HG03354 (cell line): ENCODE measurements at regions not wholly inside any gene's neighbourhood (a gene's known extent, or its start where the extent isn't known, plus 50 kb on each side); places are given as distances from the start of the nearest gene placed in this dataset.

Source experiments
- ATAC-seq: cut with Tn5 transposase; IDR thresholded peaks from one replicate; pipeline ENCODE4 v1.9.1; 2021; ENCODE audit warnings: mild to moderate bottlenecking; ENCODE audit not compliant: unreplicated experiment, poor library complexity, severe bottlenecking

- no peak for ATAC-seq
Observed at GRCh38 chr6:54991761-54992330, 145.3 kb downstream of the FAM83B start.

DNA sequence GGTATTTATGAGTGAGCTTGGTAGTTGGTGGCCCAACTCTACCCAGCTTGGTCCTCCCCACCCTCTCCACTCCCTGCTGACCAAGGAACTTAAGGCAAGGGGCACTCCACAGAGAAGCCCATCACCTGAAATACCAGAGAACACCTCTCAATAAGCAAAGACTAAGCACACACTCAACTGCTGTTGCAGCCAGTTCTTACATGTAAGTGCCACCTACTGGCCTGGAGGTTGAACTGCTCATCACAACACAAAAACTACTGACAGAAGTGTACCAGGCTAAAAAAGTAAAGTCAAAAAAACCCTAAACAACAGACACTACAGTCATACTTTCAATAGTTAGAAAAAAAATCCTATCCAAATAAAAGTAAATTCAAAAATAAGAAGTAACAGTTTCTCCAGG lies 146.2 kb downstream of the FAM83B start:
- peak; percentile 82 for ATAC-seq

GRCh38 chr6:54993294-54993693 lies 146.7 kb downstream of the FAM83B start:
- no peak for ATAC-seq

- no peak for ATAC-seq
Observed at GRCh38 chr6:54993948-54994347, 147.4 kb downstream of the FAM83B start.

DNA sequence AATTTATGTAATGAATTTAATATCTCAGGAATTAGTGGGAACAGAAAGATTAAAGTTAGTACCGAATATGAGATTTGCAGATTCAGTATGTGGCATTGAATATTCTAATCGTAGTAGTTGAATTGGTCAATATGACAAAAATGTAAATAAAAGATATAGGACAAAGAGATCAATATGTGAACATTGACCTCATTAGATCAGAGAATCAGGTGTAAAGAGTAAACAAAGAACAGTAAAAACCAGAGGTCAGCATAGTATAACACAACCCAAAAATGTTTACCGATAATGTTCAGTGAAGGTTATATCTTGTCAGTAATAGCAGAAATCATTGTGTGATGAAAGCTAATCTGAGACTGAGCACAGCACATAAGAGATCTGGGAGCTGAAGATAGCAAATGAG lies 152.0 kb downstream of the FAM83B start:
- no peak for ATAC-seq

- ATAC-seq = no peak
Observed at GRCh38 chr6:55003719-55004430, 157.3 kb downstream of the FAM83B start.

GRCh38 chr6:55009131-55009530 lies 162.6 kb downstream of the FAM83B start:
- ATAC-seq = no peak

DNA sequence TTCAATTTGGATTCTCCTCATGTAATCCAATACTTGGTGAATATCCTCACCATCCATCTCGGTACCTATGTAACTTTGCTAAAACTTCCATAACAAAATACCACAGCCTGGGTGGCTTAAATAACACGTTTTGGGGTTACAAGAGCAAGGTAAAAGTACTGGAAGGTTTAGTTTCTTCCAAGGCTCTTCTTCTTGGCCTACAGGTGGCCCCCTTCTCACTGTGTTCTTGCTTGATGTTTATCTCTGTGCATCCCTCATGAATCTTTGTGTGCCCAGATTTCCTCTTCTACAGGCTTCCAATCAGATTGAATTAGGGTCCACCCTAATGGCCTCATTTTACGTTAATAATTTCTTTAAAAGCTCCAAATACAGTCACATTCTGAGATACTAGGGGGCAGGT lies 163.3 kb upstream of the HCRTR2 start:
- no peak for ATAC-seq

GRCh38 chr6:55012454-55012853 lies 161.9 kb upstream of the HCRTR2 start:
- ATAC-seq = no peak

DNA sequence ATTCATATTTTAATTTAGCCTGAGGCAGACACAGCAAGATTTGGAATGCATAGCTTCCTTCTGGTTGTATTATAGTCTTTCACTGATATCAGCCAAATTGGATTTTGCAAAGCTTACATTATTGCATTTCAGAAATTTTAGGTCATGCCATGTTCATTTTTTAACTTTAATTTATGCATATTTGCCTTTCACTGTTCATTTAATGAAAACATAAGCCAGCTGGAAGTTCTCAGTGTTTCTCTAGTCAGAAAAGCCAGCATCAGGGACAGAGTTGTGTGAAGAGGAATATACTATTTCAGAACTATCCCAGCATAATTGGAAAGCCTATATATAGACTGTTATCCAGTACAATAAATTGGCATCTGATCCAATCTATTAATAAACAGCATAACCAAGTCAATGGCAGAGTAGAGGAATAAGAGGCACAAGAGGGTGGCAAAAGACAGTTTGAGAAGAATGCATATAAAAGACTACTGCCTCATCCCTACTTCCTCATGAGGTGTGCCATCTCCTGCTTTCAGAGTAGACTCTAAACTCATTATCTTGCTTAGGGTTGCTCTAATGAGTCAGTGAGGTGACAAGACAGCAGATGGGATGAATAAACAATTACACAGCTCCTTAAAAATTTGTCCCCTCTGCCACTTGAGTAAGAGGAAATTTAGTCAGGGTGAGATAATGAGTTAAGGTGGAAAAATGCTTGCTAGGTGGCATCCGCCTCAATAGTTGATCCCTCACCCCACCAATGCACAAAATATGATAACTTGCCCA lies 159.8 kb upstream of the HCRTR2 start:
- ATAC-seq = no peak

GRCh38 chr6:55016261-55016660 lies 158.1 kb upstream of the HCRTR2 start:
- no peak for ATAC-seq

DNA sequence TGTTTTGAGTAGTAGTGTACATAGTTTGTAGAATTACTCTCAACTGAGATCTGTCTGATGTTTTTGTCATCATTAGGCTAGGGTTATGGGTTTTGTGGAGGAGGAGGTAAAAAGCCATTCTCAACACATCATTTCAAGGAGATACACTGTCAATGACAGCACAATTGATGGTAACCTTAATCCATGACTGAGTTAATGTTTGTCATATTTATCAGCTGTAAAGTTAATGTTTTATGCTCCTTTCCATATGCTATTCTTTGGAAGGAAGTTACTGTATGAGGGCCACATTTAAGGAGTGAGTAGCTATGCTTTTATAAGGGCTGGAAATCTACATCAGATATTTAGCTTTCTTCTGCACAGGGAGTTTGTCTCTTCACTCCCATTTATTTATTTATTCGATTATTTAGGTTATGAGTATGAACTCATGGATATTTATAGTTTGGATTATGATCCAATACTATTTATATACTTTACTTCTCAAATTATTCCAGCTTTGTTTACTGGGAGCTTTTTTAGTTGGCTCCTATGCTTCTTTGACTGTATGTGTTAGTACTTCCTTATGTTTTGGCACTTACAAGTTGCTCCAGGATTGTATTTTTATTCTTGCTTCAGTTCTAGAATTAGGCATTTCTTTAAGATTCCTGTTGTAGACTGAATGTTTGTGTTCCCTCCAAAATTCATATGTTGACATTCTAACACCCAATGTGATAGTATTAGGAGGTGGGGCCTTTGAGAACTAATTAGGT lies 156.6 kb upstream of the HCRTR2 start:
- no peak for ATAC-seq

- no peak for ATAC-seq
Observed at GRCh38 chr6:55019591-55019990, 154.7 kb upstream of the HCRTR2 start.

DNA sequence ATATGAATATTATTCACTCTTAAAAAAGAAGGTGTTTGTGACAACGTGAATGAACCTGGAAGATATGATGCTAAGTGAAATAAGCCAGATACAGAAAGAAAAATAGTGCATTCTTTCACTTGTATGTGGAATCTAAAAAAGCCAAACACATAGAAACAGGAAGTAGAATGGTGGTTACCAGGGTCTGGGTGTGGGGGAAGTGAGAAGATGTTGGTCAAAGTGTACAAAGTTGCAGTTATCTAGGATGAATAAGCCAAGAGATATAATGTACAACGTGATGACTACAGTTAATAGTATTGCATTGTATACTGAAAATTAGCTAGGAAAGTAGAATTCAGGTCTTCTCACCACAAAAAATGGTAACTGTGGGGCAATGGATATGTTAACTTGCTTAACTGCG lies 151.1 kb upstream of the HCRTR2 start:
- peak; percentile 72 for ATAC-seq

DNA sequence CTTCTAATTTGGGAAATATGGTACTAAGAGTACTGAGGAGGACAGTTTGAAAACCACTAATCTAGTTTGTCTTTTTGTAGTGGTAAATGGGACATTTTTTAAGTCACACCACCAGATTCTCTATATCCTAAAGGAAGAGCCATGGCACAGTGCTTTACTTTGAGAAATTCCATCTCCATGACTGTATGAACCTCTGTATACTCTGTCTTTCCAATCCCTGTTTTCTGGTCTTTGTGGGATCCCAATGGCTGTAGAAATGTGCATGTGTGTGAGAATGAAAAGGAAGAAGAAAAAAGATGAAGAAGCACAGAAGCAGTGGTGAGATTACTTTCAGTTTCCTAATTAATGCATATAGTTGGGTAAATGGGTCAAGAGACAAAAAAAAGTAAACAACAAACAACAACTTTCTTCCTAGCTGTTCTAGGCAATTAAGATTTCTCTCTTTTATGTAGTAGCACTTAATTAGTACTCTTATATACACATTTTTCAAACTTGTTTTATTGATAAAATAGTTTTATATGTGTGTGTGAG lies 141.2 kb upstream of the HCRTR2 start:
- ATAC-seq = no peak

GRCh38 chr6:55034752-55035151 lies 139.6 kb upstream of the HCRTR2 start:
- no peak for ATAC-seq

DNA sequence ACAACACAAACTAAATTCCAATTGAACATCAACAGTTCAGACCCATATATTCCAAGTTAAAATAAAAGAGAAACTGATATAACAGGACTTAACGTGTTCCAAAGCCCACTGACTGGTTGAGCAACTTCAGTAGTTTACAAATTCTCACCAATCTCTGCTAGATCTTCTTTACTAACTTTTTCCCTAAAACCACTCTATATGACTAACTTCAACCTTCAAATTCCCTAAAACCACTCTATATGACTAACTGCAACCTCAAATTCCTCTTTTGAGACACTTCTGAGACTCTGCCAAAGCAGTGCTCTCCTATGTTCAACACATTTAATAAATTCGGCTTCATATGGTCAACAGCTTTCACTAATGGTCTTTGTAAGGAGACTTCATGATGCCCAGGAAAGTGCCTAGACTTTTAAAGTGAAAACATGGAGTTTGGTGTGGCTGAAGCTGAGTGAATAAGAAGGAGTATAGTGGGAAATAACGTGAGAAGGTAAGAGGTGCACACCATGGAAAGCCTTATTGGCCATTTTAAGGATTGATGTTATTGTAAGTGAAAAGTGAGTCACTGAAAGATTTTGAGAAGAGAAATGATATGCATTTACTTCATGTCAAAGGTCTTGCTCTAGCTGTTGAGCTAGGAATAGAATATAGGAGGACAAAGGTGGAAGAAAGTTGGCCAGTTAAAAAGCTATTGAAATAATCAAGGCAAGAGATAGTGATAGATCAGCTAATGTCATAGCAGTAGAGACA lies 134.0 kb upstream of the HCRTR2 start:
- ATAC-seq = no peak

- ATAC-seq = no peak
Observed at GRCh38 chr6:55046869-55047422, 127.4 kb upstream of the HCRTR2 start.

DNA sequence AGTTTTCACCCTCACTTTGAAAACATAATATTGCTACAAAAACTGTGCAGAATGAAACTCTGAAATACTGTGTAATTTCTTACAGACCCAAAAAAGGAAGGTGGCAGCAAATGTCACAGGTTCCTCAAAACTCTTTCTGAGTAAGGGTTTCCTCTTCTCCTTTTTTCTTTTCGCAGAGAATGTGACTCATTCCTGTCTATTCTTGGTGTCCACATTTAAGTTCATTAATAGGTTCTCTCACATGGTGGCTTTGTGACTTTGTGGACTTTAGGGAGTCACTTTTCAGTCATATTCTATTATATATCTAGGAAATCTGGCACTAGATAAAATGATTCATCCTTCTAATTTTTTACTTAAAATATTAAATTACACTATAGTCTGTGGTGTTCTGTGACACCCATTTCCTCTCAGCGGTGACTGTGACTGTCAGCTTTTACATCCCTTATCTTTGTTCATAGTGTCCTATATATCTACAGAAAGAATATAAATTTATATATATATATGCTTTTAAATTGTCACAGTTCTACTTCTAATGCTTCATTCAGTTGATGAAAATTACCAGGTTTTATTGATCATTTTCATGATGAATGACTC lies 126.8 kb upstream of the HCRTR2 start:
- no peak for ATAC-seq
